GM21723 (cell line): ENCODE measurements at regions not wholly inside any gene's neighbourhood (a gene's known extent, or its start where the extent isn't known, plus 50 kb on each side); places are given as distances from the start of the nearest gene placed in this dataset.

Experiments
- ATAC-seq: cut with Tn5 transposase; IDR thresholded peaks from one replicate; pipeline ENCODE4 v1.9.1; 2021; ENCODE audit warnings: mild to moderate bottlenecking, moderate library complexity; ENCODE audit not compliant: unreplicated experiment

GRCh38 chrX:121975671-121976070 lies 928.3 kb downstream of the GLUD2 start:
- no peak for ATAC-seq

- no peak for ATAC-seq
Measured at GRCh38 chrX:121987163-121987562, 939.8 kb downstream of the GLUD2 start.

- no peak for ATAC-seq
Measured at GRCh38 chrX:121987835-121988234, 940.4 kb downstream of the GLUD2 start.

DNA sequence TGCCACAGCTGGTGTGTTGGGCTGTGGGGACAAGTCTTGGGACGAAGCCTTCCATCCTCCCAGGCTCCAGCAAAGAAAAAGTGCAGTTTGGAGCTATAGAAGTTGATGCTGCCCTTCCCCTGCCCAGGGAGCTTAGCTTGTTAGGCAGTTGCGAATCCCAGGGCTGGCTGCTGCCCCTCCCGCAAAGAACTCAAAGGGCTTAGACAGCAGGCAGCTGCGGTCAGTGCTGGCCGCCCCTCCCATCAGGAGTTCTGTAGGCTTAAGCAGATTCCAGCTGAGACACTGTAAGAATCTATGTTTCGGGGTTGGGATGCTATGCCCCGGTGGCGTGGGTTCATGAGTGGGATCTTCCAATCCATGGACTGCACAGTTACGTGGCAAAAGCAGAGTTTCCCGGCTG lies 956.7 kb downstream of the GLUD2 start:
- no peak for ATAC-seq

GRCh38 chrX:122026665-122027064 lies 979.3 kb downstream of the GLUD2 start:
- ATAC-seq, result no peak

- no peak for ATAC-seq
Measured at GRCh38 chrX:122046226-122046625, 998.8 kb downstream of the GLUD2 start.

DNA sequence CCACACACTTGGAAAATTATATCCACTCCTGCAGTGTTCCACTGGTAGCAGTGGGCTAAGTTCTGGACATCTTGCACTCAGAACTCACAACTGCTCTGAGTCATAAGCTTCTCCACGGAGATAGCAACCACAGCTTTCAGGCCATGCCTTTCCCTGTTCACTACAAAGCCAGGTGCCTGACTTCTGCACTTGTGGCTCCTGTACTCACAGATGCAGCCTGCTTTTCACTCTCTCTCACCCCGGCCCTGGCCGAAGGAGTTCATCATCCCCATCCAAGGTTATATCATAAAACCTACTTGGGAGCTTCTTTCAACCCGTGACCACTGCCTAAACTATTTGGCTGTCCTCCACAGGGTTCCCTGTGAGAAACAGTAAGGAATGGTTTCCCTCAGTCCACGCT lies 999.4 kb downstream of the GLUD2 start:
- ATAC-seq, result no peak

DNA sequence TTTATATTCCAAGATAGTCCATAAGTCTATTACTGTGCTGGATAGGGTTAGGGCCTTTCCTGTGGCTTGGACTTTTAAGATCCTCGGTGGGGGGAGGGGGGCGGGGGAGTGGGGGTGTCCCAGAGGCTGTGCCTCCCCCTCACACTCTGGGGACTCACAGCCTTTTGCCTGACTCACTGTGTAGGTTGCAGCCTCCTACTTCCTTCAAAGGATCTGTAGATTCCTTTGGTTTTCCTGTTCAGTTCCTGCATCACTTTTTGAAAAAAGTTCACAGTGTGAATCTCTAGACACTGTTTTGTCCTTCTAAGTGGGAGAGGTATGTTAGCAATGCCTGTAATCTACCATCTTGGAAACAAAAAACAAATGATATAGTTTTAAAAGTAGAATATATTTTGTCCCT lies 999.9 kb downstream of the GLUD2 start:
- no peak for ATAC-seq

- ATAC-seq, result no peak
Measured at GRCh38 chrX:122055460-122055859, 1008.0 kb downstream of the GLUD2 start.

- no peak for ATAC-seq
Measured at GRCh38 chrX:122055979-122056715, 1008.7 kb downstream of the GLUD2 start.

- no peak for ATAC-seq
Measured at GRCh38 chrX:122076241-122076640, 1028.8 kb downstream of the GLUD2 start.

DNA sequence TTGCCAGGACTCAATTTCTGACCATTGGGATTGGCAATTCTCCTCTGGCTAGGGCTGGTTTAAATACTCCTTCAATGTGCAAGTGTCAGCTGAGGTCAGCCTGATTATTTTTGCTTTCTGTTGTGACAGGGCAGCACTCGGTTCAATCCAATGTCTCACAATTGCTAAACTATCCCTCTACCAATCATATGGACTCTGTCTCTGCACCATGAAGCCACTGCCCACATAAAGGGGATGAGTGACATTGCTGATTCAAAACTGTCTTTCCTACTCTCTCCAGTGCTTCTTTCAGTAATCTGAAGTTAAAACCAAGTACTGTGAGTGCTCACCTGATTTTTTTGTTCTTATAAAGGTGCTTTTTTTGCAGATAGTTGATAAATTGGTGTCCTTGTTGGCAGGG lies 1030.7 kb downstream of the GLUD2 start:
- ATAC-seq, result no peak

GRCh38 chrX:122087341-122087740 lies 1039.9 kb downstream of the GLUD2 start:
- ATAC-seq, result no peak

- no peak for ATAC-seq
Measured at GRCh38 chrX:122091571-122091970, 1044.2 kb downstream of the GLUD2 start.

DNA sequence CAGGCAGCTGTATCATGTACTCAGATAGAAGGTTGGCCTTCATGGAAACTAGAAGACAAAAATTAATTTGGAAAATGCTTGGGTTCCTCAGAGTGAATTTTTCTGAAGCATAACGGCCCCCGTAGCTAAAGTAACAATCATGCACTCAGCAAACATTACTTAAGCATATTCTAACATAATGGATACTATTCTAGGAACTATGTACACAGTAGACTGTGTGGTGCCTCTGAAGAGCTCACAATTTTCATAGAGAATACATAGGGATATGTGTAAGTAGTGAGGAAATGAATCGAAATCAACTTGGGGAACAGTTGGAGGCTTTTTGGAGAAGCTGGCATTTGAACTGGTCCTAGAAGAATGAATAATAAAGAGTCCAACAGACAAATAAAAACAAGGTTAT lies 1045.0 kb downstream of the GLUD2 start:
- no peak for ATAC-seq

- ATAC-seq, result no peak
Measured at GRCh38 chrX:122092978-122093377, 1045.6 kb downstream of the GLUD2 start.

DNA sequence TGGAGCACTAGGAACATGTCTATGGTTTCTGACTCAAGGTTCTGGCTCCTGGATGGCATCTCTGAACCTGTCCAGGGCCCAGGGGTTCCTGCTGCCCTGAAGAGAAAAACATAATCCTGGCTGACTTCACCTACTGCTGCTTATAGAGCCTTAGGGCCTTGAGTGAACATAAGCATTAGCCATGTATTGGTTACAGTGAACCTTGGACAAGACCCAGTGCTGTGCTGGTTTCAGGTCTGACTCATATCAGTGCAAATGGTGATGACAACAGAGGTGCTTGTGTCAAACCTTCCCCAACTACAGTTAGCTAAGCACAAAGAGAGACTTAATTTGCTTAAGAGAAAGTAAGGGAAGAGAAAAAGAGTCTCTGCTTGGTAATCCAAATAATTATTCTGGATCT lies 1047.2 kb downstream of the GLUD2 start:
- no peak for ATAC-seq

GRCh38 chrX:122113376-122113775 lies 1066.0 kb downstream of the GLUD2 start:
- ATAC-seq, result no peak

DNA sequence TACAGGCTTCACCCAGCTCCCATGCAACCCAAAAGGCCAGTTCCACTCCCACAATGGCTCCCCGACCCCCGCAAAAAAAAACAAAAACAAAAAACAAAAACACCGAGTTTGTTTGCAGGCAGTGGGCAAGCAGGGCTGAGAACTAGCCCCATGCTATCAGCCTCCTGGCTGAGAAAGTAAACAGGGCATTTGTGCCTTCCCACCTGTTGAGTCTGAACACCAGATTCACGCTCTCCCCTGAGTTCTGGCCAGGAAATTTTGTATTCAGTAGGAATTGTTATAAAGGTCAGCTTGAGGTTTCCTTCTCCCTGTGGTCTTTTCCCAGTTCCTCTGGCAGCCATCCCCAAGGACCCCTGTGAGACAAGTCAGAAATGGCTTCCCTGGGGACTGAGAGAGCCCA lies 1066.5 kb downstream of the GLUD2 start:
- no peak for ATAC-seq

DNA sequence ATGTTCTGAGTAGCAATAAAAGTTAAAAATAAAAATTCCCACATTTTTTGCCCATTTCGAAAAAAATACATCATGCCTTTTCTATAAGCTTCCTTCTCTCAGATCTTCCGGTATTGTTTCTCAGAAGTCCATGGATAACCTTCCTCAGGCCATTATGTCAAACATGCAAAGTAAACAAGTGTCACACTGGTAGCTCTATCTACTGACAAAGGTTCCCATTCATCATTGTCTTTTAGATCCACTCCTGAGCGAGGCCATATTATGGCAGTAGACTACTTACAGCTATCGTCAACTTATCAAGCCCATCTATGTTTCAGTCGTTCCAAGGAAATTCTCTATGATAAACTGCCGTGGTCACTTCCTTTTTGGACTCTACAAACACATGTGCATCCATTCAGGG lies 1068.2 kb downstream of the GLUD2 start:
- no peak for ATAC-seq

- no peak for ATAC-seq
Measured at GRCh38 chrX:122119361-122119760, 1064.7 kb upstream of the GRIA3 start.

DNA sequence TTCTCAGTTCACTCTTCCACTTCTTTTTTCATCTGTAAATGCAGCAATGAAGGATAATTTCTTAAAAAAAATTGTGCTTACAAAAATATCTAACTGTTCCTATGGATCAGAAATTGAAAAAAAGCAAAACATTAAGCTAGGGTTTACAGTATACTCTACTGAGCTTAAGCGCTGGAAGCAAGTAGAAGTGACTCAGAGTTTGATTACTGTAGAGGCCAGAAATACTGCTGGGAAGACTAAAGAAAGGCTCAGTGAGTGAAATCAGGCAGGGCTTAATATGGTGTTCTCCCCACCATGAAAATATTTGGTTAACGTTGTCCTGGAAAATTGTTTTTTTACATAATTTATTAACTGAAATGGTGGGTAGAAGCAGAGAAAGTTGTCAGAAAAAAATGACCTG lies 1061.8 kb upstream of the GRIA3 start:
- no peak for ATAC-seq

DNA sequence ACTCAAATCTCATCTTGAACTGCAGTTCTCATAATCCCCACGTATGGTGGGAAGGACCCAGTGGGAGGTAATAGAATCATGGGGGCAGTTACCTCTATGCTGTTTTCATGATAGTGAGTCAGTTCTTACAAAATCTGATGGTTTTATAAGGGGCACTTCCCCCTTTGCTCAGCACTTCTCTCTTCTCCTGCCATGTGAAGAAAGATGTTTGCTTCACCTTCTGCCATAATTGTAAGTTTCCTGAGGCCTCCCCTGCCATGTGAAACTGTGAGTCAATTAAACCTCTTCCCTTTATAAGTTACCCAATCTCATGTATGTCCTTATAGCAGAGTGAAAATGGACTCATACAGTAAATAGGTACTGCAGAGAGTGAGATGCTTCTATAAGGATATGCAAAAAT lies 1050.6 kb upstream of the GRIA3 start:
- no peak for ATAC-seq
